ENCODE measurements at regions not wholly inside any gene's neighbourhood (a gene's known extent, or its start where the extent isn't known, plus 50 kb on each side); places are given as distances from the start of the nearest gene placed in this dataset.

- Histone ChIP-seq H3K9ac (no peak overlapping the region), H3K4me1 (ENCODE audit: control insufficient read depth in 1 of 2, insufficient read depth in 2 of 2, low read depth in 1 of 2, low read length in 1 of 2) (no peaks in the 10 kb centered on the region), H2AFZ (ENCODE audit: low read depth) (no peak overlapping the region), H3K9me3 (no peaks in the 10 kb centered on the region), H3K4me3 (ENCODE audit: low read depth in 2 of 2, low read length in 1 of 2) (no peak overlapping the region), H3K27ac (ENCODE audit: low read depth in 2 of 2, low read length in 1 of 2) (no peak overlapping the region), H4K20me1 (ENCODE audit: insufficient read depth) (no peaks in the 10 kb centered on the region), H3K27me3 (ENCODE audit: insufficient read depth) (no peaks in the 10 kb centered on the region), H3F3A (replicated peaks; ENCODE audit: insufficient read depth) (no peaks in the 10 kb centered on the region), H3K36me3 (replicated peaks in 1 of 2; ENCODE audit: control insufficient read depth in 1 of 2, insufficient read depth in 2 of 2, low read length in 1 of 2) (no peaks in the 10 kb centered on the region), H3K79me2 (ENCODE audit: insufficient read depth) (no peaks in the 10 kb centered on the region), H3K9me2 (no peaks in the 10 kb centered on the region), H3K4me2 (no peak overlapping the region)
- CTCF ChIA-PET, result no interaction called here
- no peak for TF ChIP-seq RAD21 (IDR thresholded peaks at IDR 0.05; ENCODE audit: low read length)
- no peak for TF ChIP-seq USF1 (IDR thresholded peaks at IDR 0.05; ENCODE audit: borderline replicate concordance, low read depth)
- TF ChIP-seq NRF1 (IDR thresholded peaks at IDR 0.05; ENCODE audit: low read depth, low read length), result no peak
- TF ChIP-seq, protein P1, sequence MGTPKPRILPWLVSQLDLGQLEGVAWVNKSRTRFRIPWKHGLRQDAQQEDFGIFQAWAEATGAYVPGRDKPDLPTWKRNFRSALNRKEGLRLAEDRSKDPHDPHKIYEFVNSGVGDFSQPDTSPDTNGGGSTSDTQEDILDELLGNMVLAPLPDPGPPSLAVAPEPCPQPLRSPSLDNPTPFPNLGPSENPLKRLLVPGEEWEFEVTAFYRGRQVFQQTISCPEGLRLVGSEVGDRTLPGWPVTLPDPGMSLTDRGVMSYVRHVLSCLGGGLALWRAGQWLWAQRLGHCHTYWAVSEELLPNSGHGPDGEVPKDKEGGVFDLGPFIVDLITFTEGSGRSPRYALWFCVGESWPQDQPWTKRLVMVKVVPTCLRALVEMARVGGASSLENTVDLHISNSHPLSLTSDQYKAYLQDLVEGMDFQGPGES (IDR thresholded peaks at IDR 0.05; ENCODE audit: low read depth, low read length), result no peak
- no peak for TF ChIP-seq YY1 (IDR thresholded peaks at IDR 0.05; ENCODE audit: low read depth)
- TF ChIP-seq TCF12 (IDR thresholded peaks at IDR 0.05), result no peak
- TF ChIP-seq POLR2AphosphoS5 (IDR thresholded peaks at IDR 0.05; ENCODE audit: low read depth, low read length), result no peak
- TF ChIP-seq GABPA (IDR thresholded peaks at IDR 0.05; ENCODE audit: low read depth), result no peak
- TF ChIP-seq RFX5 (IDR thresholded peaks at IDR 0.05; ENCODE audit: low read length), result no peak
- TF ChIP-seq, protein P2, sequence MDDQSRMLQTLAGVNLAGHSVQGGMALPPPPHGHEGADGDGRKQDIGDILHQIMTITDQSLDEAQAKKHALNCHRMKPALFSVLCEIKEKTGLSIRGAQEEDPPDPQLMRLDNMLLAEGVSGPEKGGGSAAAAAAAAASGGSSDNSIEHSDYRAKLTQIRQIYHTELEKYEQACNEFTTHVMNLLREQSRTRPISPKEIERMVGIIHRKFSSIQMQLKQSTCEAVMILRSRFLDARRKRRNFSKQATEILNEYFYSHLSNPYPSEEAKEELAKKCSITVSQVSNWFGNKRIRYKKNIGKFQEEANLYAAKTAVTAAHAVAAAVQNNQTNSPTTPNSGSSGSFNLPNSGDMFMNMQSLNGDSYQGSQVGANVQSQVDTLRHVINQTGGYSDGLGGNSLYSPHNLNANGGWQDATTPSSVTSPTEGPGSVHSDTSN (IDR thresholded peaks at IDR 0.05), result no peak
- no peak for TF ChIP-seq TEAD4 (IDR thresholded peaks at IDR 0.05; ENCODE audit: borderline replicate concordance, insufficient read depth)
- no peak for TF ChIP-seq GATA2 (CRISPR knock-in tag; IDR thresholded peaks at IDR 0.05)
- TF ChIP-seq REST (IDR thresholded peaks at IDR 0.05; ENCODE audit: low read depth, low read length), result no peak
- no peak for TF ChIP-seq MEF2A (IDR thresholded peaks at IDR 0.05; ENCODE audit: borderline replicate concordance, low read depth)
- DNase-seq, result no peak
- WGBS (ENCODE audit: low lambda C conversion rate), result 6% methylated on average over 1 of the region's 1 CpG
- POLR2A ChIA-PET, result no interaction called here
Measured at GRCh38 chrX:6732101-6732500, 197.2 kb upstream of the VCX3A start.

All from SK-N-SH (cell line).